ENCODE measurements at regions not wholly inside any gene's neighbourhood (a gene's known extent, or its start where the extent isn't known, plus 50 kb on each side); places are given as distances from the start of the nearest gene placed in this dataset.

DNA sequence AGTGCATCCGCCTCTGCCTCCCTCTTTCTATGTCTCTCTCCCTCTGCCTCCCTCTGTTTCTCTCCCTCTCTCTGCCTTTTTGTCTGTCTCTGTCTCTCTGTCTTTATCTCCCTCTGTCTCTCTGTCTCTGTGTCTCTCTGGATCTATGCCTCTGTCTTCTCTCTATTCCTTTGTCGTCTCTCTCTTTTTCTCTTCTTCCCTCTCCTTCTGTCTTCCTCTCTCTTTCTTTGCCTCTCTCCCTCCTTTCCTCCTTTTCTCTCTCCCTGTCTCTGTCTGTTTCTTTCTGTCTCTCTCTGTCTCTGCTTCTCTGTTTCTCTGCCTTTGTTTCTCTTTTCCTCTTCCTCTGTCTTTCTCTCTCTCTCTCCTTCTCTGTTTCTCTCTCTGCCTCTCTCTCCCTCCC is 678.8 kb upstream of the NRP1 start:
- TF ChIP-seq, protein P1, sequence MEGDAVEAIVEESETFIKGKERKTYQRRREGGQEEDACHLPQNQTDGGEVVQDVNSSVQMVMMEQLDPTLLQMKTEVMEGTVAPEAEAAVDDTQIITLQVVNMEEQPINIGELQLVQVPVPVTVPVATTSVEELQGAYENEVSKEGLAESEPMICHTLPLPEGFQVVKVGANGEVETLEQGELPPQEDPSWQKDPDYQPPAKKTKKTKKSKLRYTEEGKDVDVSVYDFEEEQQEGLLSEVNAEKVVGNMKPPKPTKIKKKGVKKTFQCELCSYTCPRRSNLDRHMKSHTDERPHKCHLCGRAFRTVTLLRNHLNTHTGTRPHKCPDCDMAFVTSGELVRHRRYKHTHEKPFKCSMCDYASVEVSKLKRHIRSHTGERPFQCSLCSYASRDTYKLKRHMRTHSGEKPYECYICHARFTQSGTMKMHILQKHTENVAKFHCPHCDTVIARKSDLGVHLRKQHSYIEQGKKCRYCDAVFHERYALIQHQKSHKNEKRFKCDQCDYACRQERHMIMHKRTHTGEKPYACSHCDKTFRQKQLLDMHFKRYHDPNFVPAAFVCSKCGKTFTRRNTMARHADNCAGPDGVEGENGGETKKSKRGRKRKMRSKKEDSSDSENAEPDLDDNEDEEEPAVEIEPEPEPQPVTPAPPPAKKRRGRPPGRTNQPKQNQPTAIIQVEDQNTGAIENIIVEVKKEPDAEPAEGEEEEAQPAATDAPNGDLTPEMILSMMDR (conservative IDR thresholded peaks at IDR 0.05; ENCODE audit: low read depth, low read length): no peak
- TF ChIP-seq EZH2 (IDR thresholded peaks at IDR 0.05; ENCODE audit: borderline replicate concordance, low read depth, low read length, poor library complexity, severe bottlenecking): no peak
